HG03103 (cell line): ENCODE measurements at regions not wholly inside any gene's neighbourhood (a gene's known extent, or its start where the extent isn't known, plus 50 kb on each side); places are given as distances from the start of the nearest gene placed in this dataset.
"Not testable (repeated sequence)": the region's sequence is repeated elsewhere in the genome, so short reads cannot be mapped to it uniquely, and the experiment has no call there.

Experiments
- ATAC-seq: cut with Tn5 transposase; IDR thresholded peaks from one replicate; pipeline ENCODE4 v1.9.1; 2021; ENCODE audit warnings: low read depth; ENCODE audit not compliant: unreplicated experiment

- ATAC-seq, result no peak
Observed at GRCh38 chr11:91563176-91563575, 661.4 kb upstream of the FAT3 start.

- no peak for ATAC-seq
Observed at GRCh38 chr11:91560434-91560833, 664.2 kb upstream of the FAT3 start.

- no peak for ATAC-seq
Observed at GRCh38 chr11:91538065-91538464, 686.6 kb upstream of the FAT3 start.

- no peak for ATAC-seq
Observed at GRCh38 chr11:91536366-91536765, 688.3 kb upstream of the FAT3 start.

GRCh38 chr11:91528965-91529364 lies 695.7 kb upstream of the FAT3 start:
- no peak for ATAC-seq

DNA sequence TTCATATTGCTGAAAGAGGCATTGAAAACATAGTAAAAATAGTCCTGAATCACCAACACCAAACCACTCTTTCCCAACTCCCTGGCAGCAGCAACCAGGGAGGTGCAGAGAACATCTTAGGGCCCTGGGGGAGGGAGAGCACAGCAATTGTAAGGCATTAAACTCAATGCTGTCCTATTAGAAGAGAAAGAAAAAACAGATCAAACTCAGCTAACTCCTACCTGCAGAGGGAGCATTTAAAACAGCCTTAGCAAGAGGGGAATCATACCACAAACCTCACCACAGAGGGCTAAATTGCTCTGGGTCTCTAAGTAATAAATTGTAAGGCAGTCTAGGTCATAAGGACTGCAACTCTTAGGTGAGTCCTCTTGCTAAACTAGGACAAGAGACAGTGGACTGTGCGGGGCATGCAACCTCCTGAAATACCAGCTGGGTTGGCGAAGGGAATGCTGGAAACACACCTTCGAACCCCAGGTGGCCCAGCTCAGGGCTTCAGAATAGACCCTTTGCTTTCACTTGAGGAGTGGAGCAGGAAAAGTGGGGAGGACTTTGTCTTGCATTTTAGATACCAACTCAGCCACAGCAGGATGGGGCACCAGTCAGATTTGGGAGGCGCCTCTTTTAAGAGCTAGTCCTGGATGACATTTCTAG lies 697.1 kb upstream of the FAT3 start:
- no peak for ATAC-seq

DNA sequence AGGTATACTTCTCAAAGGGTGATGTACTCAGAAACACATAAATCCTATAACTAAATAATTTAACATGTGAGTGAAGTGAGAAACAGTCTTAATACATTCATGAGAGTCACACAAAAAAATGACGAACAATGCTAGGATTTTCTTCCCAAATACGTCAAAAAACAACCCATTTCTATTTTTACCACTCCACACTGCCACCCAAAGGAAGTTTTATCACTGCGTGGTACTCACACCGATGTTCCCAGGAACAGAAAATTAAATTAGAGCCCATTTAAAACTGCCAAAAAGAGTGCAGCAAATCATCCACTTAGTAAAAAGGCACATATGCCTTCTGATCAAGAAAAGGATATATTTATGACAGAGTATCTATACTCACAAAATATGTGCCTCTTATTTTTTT lies 710.9 kb upstream of the FAT3 start:
- ATAC-seq, result no peak

DNA sequence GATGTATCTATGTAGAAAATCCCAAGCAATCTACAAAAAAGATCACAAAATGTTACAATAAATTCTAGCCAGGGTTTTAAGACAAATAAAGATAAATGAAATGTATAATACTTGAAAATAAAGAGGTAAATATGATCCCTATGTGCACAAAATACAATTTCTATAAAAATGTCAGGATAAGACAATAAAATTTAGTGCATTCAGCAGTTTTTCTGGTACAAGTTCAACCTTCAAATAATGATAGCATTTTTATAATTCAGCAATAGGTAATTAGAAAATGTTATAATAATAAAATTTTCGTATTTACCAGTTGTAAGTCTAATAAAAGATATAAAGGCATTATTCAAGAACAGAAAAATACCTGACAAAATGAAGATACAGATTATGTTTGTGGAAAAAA lies 726.8 kb upstream of the FAT3 start:
- ATAC-seq, result no peak

DNA sequence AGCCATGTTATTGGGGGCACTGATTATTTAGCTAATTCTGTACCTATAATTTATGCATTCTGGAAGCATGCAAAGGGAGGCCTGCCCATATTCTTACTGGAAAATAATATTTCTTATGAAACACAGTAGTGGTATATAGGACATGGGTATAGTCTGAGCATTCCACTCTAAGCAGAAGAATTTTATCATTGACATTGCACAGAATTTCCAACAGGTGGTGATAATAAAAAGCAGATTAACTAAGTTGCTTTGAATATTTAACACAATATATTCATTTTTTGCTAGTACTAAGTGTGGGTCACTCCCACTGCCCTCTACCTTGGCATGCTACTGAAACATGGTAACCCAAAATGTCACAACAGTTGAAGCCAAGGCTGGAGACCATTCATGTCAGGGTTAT lies 728.8 kb upstream of the FAT3 start:
- ATAC-seq, result no peak

DNA sequence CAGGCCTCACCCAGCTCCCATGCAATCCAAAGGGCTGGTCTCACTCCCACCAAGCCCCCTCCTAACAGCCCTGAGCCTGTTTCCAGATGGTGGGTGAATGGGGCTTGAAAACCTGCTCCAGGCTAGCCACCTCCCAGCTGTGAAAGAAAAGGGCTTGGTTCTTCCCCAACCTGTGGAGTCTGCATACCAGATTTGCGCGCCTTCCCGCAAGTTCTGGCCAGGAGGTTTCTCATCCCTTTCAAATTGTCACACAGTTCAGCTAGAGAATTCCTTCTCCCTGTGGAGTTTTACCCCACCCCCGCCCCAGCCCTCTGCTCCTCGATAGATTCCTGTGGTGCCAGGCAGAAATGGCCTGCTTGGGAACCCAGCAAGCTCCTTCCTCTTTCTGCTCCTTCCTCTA lies 734.6 kb upstream of the FAT3 start:
- ATAC-seq, result no peak

- not testable (repeated sequence) for ATAC-seq
Observed at GRCh38 chr11:91483956-91484355, 740.7 kb upstream of the FAT3 start.

DNA sequence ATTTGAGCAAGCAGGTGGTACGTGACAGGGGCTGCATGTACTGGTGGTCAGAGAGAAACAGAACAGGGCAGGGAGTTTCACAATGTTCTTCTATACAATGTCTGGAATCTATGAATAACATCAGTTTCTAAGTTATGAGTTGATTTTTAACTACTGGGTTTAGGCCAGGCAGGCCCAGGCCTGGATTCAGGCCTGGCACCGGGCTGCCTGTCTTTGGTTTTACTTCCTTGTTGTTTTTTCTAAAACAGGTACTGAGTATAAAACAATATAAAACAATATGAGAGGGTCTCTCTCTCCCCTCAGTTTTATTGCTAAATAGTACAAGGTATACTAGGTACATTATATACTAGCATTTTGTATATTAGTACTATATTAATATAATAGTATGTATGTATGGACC lies 742.7 kb upstream of the FAT3 start:
- not testable (repeated sequence) for ATAC-seq

DNA sequence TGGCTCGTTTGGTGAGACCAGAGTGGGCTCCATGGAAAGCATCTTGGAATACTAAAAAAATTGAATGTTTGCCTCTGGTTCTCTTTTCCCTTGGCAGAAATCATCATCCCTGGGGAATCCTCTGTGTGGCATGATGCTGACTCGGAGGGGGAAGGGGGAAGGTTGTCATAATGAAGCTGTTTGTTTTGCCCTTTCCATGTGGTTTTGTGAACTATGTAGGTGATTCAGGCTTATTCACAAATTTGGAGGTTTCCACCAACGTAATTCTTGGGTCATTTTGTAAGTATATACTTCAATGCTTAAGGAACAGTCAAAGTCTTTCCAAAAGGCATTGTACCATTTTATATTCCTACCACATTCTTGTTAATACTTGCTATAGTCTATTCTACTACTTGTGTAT lies 754.0 kb upstream of the FAT3 start:
- ATAC-seq, result no peak

GRCh38 chr11:91459840-91460239 lies 764.8 kb upstream of the FAT3 start:
- ATAC-seq, result no peak

GRCh38 chr11:91446267-91446666 lies 778.4 kb upstream of the FAT3 start:
- ATAC-seq, result no peak

GRCh38 chr11:91435694-91436395 lies 788.8 kb upstream of the FAT3 start:
- no peak for ATAC-seq

- no peak for ATAC-seq
Observed at GRCh38 chr11:91433284-91434010, 791.2 kb upstream of the FAT3 start.

GRCh38 chr11:91421641-91422040 lies 803.0 kb upstream of the FAT3 start:
- no peak for ATAC-seq

- no peak for ATAC-seq
Observed at GRCh38 chr11:91407842-91408241, 816.8 kb upstream of the FAT3 start.

DNA sequence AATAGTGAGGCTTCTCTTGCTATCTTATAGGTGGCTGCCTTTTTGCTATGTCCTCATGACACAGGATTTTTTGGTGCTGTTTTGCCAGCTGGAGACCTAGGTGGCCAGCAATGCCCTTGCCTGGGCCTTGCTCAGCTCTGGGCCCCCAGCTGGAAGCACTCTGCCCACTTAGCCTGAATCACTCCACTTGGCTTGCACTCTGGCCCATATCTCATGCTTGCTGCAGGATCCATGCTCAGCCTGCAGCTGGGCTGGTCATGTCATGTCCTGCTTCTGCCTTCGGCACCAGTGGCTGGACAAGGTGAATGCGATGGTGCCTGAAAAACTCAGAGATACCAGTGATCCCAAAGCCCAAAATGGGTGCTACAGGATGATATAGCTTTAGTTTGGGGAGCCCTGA lies 818.6 kb upstream of the FAT3 start:
- ATAC-seq, result no peak

- ATAC-seq, result no peak
Observed at GRCh38 chr11:91404344-91404743, 820.3 kb upstream of the FAT3 start.

DNA sequence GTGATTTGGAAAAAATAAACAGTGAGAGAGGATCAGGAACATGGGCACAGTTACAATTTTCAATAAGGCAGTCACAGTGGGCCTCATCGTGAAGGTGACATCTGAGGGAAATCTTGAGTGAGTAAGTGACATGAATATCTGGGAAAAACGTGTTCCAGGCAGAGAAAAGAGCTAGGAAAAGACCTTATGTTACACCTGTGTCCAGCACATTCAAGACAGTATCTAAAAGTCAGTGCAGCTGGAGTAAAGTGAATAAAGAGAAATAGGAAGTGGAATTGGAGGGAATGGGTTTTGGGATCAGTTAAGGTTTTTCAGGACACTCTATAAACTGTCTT lies 827.5 kb upstream of the FAT3 start:
- no peak for ATAC-seq
